ENCODE measurements at regions not wholly inside any gene's neighbourhood (a gene's known extent, or its start where the extent isn't known, plus 50 kb on each side); places are given as distances from the start of the nearest gene placed in this dataset.

DNA sequence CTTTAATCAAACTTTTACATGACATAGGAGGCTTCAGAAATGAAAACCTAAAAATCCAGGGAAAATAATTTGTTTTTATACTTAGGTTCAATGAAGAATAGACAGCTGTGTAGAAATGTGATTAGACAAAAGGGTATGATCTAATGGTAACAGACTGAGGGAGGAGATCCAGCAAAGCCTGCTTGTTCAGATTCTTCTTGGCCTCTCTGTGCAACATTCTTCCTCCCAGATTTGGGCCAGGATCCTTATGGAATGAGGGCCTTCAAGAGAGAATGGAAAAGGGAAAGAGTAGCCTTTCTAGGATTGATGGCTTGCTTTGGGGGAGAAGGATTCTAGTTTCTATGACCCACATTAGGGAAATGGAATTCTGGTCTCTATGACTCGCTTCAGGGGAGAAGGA is 94.5 kb upstream of the G2E3 start (continued):
- no peak for TF ChIP-seq POLR2AphosphoS5 (IDR thresholded peaks at IDR 0.05; ENCODE audit: low read depth)
- no peak for TF ChIP-seq ZNF331 (CRISPR knock-in tag; IDR thresholded peaks at IDR 0.05; ENCODE audit: low read depth)
- TF ChIP-seq, protein P1, sequence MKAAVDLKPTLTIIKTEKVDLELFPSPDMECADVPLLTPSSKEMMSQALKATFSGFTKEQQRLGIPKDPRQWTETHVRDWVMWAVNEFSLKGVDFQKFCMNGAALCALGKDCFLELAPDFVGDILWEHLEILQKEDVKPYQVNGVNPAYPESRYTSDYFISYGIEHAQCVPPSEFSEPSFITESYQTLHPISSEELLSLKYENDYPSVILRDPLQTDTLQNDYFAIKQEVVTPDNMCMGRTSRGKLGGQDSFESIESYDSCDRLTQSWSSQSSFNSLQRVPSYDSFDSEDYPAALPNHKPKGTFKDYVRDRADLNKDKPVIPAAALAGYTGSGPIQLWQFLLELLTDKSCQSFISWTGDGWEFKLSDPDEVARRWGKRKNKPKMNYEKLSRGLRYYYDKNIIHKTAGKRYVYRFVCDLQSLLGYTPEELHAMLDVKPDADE (IDR thresholded peaks at IDR 0.05) = no peak
- no peak for TF ChIP-seq ZNF114 (CRISPR knock-in tag; IDR thresholded peaks at IDR 0.05)
- TF ChIP-seq CREB1 (CRISPR knock-in tag; IDR thresholded peaks at IDR 0.05; ENCODE audit: low read depth) = no peak

DNA sequence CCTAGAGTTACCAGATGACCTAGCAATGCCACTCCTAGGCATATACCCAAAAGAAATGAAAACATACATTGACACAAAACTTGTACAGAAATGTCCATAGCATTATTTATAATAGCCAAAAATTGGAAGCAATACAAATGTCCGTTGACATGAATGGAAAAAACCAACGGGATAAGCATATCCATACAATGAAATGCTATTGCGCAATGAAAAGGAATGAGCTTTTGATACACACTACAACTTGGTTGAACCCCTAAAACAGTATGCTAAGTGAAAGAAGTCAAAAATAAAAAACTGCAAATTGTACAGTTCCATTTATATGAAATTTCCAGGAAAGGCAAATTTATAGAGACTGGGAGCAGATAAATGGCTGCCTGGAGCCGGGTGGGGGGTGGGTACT is 90.6 kb upstream of the G2E3 start:
- Mint-ChIP-seq H3K27ac (no peak overlapping the region), H3K4me1 (no peaks in the 10 kb centered on the region), H3K36me3 (ENCODE audit: low read depth) (no peaks in the 10 kb centered on the region), H3K27me3 (ENCODE audit: insufficient read depth, low read depth, poor library complexity) (no peaks in the 10 kb centered on the region), H3K9me3 (no peaks in the 10 kb centered on the region), H3K4me3 (no peak overlapping the region)
- Histone ChIP-seq H3F3A (replicated peaks; ENCODE audit: low read depth) (no peaks in the 10 kb centered on the region), H2AFZ (no peak overlapping the region), H3K36me3 (ENCODE audit: insufficient read depth) (no peaks in the 10 kb centered on the region), H3K4me2 (no peak overlapping the region), H3K79me2 (replicated peaks; ENCODE audit: insufficient read depth) (no peaks in the 10 kb centered on the region), H3K9me2 (ENCODE audit: insufficient read depth) (no peaks in the 10 kb centered on the region), H3K4me1 (ENCODE audit: insufficient read depth) (no peaks in the 10 kb centered on the region), H3K27me3 (ENCODE audit: insufficient read depth) (no peaks in the 10 kb centered on the region), H3K4me3 (no peak overlapping the region), H4K20me1 (replicated peaks; ENCODE audit: insufficient read depth) (no peaks in the 10 kb centered on the region), H3K27ac (ENCODE audit: low read depth) (no peak overlapping the region)
- no peak for ATAC-seq
- TF ChIP-seq, protein P1 (IDR thresholded peaks at IDR 0.05) = no peak
- TF ChIP-seq EZH2phosphoT487 (IDR thresholded peaks at IDR 0.05; ENCODE audit: unreplicated experiment) = no peak
- TF ChIP-seq ZNF331 (CRISPR knock-in tag; IDR thresholded peaks at IDR 0.05; ENCODE audit: low read depth) = no peak
- TF ChIP-seq EZH2 (IDR thresholded peaks at IDR 0.05; ENCODE audit: low read depth, unreplicated experiment) = no peak
- TF ChIP-seq STAT1 (IDR thresholded peaks at IDR 0.05; ENCODE audit: unreplicated experiment) = no peak
- TF ChIP-seq NANOG (IDR thresholded peaks at IDR 0.05; ENCODE audit: borderline replicate concordance) = no peak
- TF ChIP-seq, protein P2, sequence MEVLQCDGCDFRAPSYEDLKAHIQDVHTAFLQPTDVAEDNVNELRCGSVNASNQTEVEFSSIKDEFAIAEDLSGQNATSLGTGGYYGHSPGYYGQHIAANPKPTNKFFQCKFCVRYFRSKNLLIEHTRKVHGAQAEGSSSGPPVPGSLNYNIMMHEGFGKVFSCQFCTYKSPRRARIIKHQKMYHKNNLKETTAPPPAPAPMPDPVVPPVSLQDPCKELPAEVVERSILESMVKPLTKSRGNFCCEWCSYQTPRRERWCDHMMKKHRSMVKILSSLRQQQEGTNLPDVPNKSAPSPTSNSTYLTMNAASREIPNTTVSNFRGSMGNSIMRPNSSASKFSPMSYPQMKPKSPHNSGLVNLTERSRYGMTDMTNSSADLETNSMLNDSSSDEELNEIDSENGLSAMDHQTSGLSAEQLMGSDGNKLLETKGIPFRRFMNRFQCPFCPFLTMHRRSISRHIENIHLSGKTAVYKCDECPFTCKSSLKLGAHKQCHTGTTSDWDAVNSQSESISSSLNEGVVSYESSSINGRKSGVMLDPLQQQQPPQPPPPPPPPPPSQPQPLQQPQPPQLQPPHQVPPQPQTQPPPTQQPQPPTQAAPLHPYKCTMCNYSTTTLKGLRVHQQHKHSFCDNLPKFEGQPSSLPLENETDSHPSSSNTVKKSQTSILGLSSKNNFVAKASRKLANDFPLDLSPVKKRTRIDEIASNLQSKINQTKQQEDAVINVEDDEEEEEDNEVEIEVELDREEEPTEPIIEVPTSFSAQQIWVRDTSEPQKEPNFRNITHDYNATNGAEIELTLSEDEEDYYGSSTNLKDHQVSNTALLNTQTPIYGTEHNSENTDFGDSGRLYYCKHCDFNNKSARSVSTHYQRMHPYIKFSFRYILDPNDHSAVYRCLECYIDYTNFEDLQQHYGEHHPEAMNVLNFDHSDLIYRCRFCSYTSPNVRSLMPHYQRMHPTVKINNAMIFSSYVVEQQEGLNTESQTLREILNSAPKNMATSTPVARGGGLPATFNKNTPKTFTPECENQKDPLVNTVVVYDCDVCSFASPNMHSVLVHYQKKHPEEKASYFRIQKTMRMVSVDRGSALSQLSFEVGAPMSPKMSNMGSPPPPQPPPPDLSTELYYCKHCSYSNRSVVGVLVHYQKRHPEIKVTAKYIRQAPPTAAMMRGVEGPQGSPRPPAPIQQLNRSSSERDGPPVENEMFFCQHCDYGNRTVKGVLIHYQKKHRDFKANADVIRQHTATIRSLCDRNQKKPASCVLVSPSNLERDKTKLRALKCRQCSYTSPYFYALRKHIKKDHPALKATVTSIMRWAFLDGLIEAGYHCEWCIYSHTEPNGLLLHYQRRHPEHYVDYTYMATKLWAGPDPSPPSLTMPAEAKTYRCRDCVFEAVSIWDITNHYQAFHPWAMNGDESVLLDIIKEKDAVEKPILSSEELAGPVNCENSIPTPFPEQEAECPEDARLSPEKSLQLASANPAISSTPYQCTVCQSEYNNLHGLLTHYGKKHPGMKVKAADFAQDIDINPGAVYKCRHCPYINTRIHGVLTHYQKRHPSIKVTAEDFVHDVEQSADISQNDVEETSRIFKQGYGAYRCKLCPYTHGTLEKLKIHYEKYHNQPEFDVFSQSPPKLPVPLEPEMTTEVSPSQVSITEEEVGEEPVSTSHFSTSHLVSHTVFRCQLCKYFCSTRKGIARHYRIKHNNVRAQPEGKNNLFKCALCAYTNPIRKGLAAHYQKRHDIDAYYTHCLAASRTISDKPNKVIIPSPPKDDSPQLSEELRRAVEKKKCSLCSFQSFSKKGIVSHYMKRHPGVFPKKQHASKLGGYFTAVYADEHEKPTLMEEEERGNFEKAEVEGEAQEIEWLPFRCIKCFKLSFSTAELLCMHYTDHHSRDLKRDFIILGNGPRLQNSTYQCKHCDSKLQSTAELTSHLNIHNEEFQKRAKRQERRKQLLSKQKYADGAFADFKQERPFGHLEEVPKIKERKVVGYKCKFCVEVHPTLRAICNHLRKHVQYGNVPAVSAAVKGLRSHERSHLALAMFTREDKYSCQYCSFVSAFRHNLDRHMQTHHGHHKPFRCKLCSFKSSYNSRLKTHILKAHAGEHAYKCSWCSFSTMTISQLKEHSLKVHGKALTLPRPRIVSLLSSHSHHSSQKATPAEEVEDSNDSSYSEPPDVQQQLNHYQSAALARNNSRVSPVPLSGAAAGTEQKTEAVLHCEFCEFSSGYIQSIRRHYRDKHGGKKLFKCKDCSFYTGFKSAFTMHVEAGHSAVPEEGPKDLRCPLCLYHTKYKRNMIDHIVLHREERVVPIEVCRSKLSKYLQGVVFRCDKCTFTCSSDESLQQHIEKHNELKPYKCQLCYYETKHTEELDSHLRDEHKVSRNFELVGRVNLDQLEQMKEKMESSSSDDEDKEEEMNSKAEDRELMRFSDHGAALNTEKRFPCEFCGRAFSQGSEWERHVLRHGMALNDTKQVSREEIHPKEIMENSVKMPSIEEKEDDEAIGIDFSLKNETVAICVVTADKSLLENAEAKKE (CRISPR knock-in tag; IDR thresholded peaks at IDR 0.05) = no peak
- TF ChIP-seq, protein P3, sequence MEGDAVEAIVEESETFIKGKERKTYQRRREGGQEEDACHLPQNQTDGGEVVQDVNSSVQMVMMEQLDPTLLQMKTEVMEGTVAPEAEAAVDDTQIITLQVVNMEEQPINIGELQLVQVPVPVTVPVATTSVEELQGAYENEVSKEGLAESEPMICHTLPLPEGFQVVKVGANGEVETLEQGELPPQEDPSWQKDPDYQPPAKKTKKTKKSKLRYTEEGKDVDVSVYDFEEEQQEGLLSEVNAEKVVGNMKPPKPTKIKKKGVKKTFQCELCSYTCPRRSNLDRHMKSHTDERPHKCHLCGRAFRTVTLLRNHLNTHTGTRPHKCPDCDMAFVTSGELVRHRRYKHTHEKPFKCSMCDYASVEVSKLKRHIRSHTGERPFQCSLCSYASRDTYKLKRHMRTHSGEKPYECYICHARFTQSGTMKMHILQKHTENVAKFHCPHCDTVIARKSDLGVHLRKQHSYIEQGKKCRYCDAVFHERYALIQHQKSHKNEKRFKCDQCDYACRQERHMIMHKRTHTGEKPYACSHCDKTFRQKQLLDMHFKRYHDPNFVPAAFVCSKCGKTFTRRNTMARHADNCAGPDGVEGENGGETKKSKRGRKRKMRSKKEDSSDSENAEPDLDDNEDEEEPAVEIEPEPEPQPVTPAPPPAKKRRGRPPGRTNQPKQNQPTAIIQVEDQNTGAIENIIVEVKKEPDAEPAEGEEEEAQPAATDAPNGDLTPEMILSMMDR (conservative IDR thresholded peaks at IDR 0.05; ENCODE audit: low read depth in 2 of 2) = no peak
- no peak for DNase-seq (ENCODE audit: low spot score)

All from GM23338 (cell line).